Activated naive CD4-positive, alpha-beta T cell treated with anti-CD3 and anti-CD28 coated beads, Interleukin-2, amount 50 U/mL, for 24 hours (primary cell): ENCODE measurements at regions not wholly inside any gene's neighbourhood (a gene's known extent, or its start where the extent isn't known, plus 50 kb on each side); places are given as distances from the start of the nearest gene placed in this dataset.
"Not testable (repeated sequence)": the region's sequence is repeated elsewhere in the genome, so short reads cannot be mapped to it uniquely, and the experiment has no call there.

Experiments used
- H3K27ac Mint-ChIP-seq: one replicate; pipeline ENCODE4 v1.8.0; 2021; ENCODE audit warnings: mild to moderate bottlenecking, mixed read lengths
- H3K27me3 Mint-ChIP-seq: one replicate; pipeline ENCODE4 v1.8.0; 2021; ENCODE audit warnings: mixed read lengths
- H3K36me3 Mint-ChIP-seq: one replicate; pipeline ENCODE4 v1.8.0; 2021; ENCODE audit warnings: mixed read lengths
- H3K4me1 Mint-ChIP-seq: one replicate; pipeline ENCODE4 v1.8.0; 2021; ENCODE audit warnings: mixed read lengths
- H3K4me3 Mint-ChIP-seq: one replicate; pipeline ENCODE4 v1.8.0; 2021; ENCODE audit warnings: mild to moderate bottlenecking, mixed read lengths
- H3K9me3 Mint-ChIP-seq: one replicate; pipeline ENCODE4 v1.8.0; 2021; ENCODE audit warnings: mixed read lengths

DNA sequence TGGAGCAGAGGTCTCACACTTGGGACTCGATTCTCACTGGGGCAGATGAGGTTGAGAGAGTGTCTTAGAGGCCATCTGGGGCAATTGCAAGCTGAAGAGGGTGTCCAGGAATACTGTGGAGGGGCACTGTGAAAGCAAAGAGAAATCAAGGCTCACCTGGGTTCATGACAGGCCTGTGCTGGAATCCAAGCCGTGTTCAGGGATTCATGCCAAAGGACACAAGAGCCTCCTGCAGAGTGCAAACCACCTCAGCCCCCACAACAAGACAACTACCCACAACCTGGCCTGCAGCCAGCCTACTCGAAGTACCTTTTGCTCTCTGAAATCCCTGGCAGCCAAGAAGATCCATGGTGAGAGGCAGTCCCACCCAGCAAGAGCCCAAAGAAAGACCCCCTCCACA is 2334.2 kb downstream of the TP53TG3F start:
- no peaks in the 10 kb centered on the region for H3K9me3 Mint-ChIP-seq

DNA sequence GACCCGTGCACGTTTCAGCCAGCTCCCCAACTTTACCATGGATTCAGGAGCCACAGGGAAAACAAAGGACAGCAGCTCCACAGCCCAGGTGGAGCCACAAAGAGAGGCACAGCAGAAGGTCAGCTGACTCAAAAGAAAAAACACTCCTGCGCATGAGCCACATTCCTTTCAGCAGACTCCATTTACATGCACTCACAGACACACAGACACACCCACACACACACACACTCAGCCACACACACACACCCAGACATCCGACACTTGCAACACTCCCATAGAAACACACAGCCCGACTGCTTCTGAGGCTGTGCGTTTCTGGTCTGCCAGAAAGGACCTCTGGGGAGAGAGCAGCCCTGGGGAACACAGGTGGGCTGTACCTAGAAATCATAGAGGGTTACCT is 2335.5 kb downstream of the TP53TG3F start:
- Mint-ChIP-seq H3K27ac (no peak overlapping the region), H3K27me3 (no peaks in the 10 kb centered on the region), H3K4me1 (no peaks in the 10 kb centered on the region), H3K4me3 (no peak overlapping the region), H3K9me3 (no peaks in the 10 kb centered on the region), H3K36me3 (peaks cover 1% of the 10 kb centered on the region)

More for the DNA sequence above, 2334.2 kb downstream of the TP53TG3F start:
- no peaks in the 10 kb centered on the region for H3K27me3 Mint-ChIP-seq
- H3K4me1 Mint-ChIP-seq: no peaks in the 10 kb centered on the region
- no peak overlapping the region for H3K27ac Mint-ChIP-seq
- H3K4me3 Mint-ChIP-seq: no peak overlapping the region
- H3K36me3 Mint-ChIP-seq: peaks cover 1% of the 10 kb centered on the region

DNA sequence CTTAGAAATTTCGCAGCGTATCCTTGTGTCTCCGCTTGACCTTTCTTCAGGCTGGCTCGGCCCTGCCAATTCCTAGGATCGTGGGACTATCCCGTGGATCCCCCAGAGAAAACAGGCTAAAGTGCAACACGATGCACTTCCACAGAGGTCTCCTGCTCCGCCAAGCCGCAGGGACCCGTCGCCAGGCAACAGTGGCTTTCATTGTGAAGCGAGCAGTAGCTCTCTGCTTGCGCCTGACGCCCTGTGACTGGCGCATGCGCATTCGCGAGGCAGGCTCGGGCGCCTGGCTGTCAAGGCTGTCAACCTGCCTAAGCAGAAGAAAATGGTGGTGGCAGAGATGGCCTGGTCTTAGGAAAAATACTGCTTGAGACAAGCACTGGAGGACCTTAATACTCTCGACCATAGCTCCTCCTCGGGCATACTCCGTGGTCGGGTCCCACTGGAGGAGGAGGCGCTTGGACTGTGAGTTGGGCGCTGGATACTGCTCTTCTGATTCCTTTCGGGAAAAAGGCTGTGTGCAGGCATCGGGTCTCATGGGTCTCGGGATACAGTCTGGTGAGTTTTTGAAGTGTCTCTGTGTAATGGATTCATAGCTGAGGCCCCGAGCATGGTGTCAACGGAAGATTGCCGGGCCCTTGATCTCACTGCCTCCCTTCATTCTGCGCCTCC is 2336.1 kb downstream of the TP53TG3F start:
- H3K4me1 Mint-ChIP-seq: no peaks in the 10 kb centered on the region
- H3K9me3 Mint-ChIP-seq: no peaks in the 10 kb centered on the region
- no peaks in the 10 kb centered on the region for H3K27me3 Mint-ChIP-seq
- H3K4me3 Mint-ChIP-seq: no peak overlapping the region
- H3K27ac Mint-ChIP-seq: no peak overlapping the region
- peaks cover 1% of the 10 kb centered on the region for H3K36me3 Mint-ChIP-seq

DNA sequence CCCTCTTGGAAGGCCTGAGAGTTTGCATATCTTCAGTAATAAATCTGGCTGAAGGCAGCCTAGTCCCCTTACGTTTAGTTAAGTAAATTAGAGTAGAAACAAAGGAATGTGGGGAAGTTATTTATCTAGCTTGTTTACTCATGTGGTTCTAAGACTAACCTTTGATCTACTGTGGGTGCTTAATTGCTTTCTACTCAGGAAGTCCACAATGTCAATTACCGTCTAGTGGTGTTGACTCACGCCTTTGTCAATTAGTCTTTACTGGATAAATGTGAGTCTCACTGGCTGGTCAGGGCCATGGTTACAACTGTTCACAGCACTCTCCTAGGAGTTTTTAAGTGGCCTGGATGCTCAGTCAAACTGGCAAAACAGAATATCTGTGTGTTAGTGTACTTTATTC is 2338.4 kb downstream of the TP53TG3F start:
- Mint-ChIP-seq H3K36me3 (no peaks in the 10 kb centered on the region), H3K9me3 (peaks cover 14% of the 10 kb centered on the region), H3K4me3 (no peak overlapping the region), H3K4me1 (no peaks in the 10 kb centered on the region), H3K27ac (no peak overlapping the region), H3K27me3 (no peaks in the 10 kb centered on the region)

DNA sequence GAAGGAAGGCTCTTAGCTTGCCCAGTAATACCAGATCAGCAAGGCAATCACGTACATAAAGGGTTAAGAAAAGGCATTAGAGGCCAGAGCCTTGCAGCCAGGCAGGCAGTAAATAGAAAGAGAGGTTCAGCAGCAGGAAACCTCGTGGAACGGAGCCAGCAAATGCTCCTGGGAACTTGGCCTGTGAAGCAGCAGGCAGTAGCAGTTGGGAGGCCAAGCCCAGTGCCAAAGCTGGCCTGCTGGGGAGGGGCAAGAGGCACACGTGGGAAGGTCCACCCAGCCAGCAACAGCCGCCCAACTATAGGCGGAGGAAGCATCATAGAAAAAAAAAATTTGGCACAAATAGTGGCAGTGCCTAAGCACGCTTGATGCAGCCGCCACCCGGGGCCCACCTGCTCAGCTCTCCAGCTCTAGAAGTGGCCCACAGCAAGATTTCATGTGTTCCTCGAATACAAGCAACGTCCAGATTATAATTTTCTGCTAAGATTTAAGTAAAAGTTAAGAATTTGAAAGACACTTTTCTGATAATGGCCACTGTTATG is 2339.5 kb downstream of the TP53TG3F start:
- Mint-ChIP-seq H3K27me3 (no peaks in the 10 kb centered on the region), H3K9me3 (peaks cover 14% of the 10 kb centered on the region), H3K27ac (no peak overlapping the region), H3K36me3 (no peaks in the 10 kb centered on the region), H3K4me3 (no peak overlapping the region), H3K4me1 (no peaks in the 10 kb centered on the region)

DNA sequence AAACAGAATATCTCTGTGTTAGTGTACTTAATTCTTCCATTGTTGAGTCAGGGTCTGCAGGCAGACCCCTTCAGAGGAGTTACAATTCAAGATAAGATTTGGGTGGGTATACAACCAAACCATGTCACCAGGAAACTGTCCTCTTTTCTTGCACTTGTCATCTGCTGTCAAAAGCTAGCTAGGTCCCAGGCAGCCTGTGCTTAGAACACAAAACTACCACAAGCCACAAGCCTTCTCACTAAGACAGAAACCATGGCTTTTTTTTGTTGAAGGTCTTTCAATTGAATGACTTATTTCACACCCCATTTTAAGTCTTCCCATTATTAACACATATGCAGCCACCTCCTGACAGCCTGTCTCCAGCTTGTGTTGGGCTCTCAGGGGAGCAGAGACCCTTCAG is 2345.1 kb downstream of the TP53TG3F start:
- H3K36me3 Mint-ChIP-seq, H3K27ac Mint-ChIP-seq: not testable (repeated sequence)

DNA sequence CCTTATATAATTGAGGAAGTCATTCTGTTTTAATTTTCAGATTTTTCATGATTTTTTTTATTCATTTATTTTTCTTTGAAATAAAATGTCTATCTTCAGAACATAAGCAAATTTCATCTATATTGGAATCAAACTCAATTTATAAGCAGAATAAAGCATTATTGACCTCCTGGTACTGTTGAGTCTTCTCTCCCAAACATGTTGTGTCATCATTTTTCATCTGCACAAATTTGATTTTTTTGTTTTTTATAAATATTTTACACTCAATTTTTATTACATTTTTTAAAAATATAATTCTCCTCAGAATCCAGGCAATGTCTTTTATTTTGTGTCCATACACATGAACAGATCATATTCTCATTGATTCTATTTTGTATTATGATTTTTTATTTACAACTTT is 2363.9 kb downstream of the TP53TG3F start:
- peaks cover 13% of the 10 kb centered on the region for H3K9me3 Mint-ChIP-seq
- no peaks in the 10 kb centered on the region for H3K36me3 Mint-ChIP-seq
- no peaks in the 10 kb centered on the region for H3K27me3 Mint-ChIP-seq
- no peaks in the 10 kb centered on the region for H3K4me1 Mint-ChIP-seq
- H3K27ac Mint-ChIP-seq: no peak overlapping the region
- H3K4me3 Mint-ChIP-seq: no peak overlapping the region

More for the DNA sequence above, 2345.1 kb downstream of the TP53TG3F start:
- H3K4me3 Mint-ChIP-seq, H3K4me1 Mint-ChIP-seq, H3K27me3 Mint-ChIP-seq: not testable (repeated sequence)
- peaks cover 29% of the 10 kb centered on the region for H3K9me3 Mint-ChIP-seq

DNA sequence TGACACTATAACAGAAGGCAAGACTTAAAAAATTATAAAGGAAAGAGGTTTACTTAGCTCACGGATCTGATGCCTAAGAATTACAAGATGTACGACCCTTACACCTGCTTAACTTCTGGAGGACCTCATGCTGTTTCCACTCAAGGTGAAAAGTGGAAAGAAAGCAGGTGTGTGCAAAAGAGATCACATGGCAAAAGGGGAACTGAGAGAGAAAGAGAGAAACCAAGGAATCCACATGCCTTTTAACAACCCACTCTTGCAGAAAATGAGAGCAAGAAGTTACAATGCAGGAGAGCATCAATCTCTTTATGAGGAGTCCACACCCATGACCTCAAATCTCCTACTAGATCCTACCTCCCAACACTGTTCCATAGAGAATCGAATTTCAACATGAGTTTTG is 2382.2 kb downstream of the TP53TG3F start:
- Mint-ChIP-seq H3K27ac (no peak overlapping the region), H3K9me3 (peaks cover 32% of the 10 kb centered on the region), H3K27me3 (no peaks in the 10 kb centered on the region), H3K4me1 (no peaks in the 10 kb centered on the region), H3K4me3 (no peak overlapping the region), H3K36me3 (peaks cover 1% of the 10 kb centered on the region)

DNA sequence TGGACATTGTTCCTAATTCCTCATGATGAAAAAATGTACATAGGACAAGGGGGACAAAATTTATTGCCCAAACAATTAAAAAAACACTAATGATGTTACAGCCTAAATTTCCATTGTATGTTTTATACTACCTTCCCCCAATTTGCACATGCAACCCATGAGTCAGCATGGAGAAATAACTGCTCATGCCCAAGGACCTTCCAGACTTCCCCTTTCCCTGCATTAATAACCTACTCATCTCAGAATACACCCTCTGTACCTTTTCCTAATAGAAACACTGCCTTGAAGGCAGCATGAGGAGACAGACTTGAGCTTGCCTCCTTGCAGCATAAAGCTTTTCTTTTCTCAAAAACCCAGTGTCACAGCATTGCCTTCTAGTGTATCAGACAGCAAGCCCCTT is 2402.8 kb downstream of the TP53TG3F start:
- Mint-ChIP-seq H3K4me1 (no peaks in the 10 kb centered on the region), H3K27me3 (no peaks in the 10 kb centered on the region), H3K9me3 (no peaks in the 10 kb centered on the region), H3K27ac (no peak overlapping the region), H3K36me3 (no peaks in the 10 kb centered on the region), H3K4me3 (no peak overlapping the region)

DNA sequence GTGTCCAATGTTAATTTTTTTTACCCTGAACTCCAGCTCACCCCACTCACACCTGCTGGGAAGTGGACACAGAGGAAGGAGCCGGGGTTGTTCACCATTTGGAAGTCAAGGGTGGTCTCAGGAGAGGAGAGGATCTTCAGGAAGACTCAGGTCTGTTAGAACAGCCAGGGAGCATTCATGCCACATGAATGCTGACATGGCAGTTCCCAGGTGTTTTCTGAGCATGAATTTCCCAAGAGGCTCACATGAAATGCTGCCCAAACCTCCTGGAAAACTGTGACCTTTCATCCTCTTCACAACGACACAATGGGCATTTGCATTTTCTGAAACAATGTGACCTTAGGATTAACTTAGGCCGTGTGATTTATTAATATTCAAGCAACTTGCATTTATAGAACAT is 2409.2 kb downstream of the TP53TG3F start:
- H3K9me3 Mint-ChIP-seq: peaks cover 6% of the 10 kb centered on the region
- H3K27ac Mint-ChIP-seq: no peak overlapping the region
- no peak overlapping the region for H3K4me3 Mint-ChIP-seq
- H3K27me3 Mint-ChIP-seq: no peaks in the 10 kb centered on the region
- H3K36me3 Mint-ChIP-seq: no peaks in the 10 kb centered on the region
- H3K4me1 Mint-ChIP-seq: no peaks in the 10 kb centered on the region

DNA sequence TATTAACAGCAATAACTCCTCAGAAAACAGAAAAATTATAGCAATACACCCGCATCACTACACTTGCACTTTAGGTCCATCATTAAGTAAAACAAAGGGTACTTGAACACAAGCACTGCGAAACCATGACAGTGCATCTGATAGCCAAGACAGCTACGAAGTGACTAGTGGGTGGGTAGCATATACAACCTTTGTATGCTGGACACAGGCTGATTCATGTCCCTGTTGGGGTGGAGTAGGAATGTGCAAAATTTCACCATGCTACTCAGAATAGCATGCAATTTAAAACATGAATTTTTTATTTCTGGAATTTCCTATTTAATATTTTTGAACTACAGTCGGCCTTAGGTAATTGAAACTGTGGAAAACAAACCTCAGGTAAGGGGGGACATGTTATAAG is 2414.1 kb downstream of the TP53TG3F start:
- H3K4me1 Mint-ChIP-seq: no peaks in the 10 kb centered on the region
- H3K4me3 Mint-ChIP-seq: no peak overlapping the region
- peaks cover 13% of the 10 kb centered on the region for H3K9me3 Mint-ChIP-seq
- no peak overlapping the region for H3K27ac Mint-ChIP-seq
- H3K36me3 Mint-ChIP-seq: no peaks in the 10 kb centered on the region
- H3K27me3 Mint-ChIP-seq: no peaks in the 10 kb centered on the region

DNA sequence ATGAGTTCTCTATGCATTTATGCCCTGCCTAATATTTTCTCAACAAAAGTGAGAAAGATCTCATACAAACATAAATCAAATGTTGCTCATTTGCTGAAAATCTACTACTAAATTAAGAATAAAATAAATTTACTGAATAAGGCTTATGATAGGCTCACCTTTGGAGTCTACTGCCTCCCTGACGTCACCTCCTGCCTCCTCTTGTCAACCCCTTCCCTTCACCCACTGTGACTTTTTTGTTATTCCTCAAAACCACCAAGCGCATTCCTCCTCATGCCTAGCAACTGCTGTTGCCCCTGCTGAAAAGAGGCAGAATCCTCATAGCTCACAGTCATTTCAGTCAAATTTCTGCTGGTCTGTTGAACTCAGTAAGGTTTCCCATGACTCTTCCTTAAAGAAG is 2422.2 kb downstream of the TP53TG3F start:
- H3K36me3 Mint-ChIP-seq: no peaks in the 10 kb centered on the region
- no peak overlapping the region for H3K27ac Mint-ChIP-seq
- H3K4me1 Mint-ChIP-seq: no peaks in the 10 kb centered on the region
- no peak overlapping the region for H3K4me3 Mint-ChIP-seq
- H3K27me3 Mint-ChIP-seq: no peaks in the 10 kb centered on the region
- peaks cover 29% of the 10 kb centered on the region for H3K9me3 Mint-ChIP-seq

DNA sequence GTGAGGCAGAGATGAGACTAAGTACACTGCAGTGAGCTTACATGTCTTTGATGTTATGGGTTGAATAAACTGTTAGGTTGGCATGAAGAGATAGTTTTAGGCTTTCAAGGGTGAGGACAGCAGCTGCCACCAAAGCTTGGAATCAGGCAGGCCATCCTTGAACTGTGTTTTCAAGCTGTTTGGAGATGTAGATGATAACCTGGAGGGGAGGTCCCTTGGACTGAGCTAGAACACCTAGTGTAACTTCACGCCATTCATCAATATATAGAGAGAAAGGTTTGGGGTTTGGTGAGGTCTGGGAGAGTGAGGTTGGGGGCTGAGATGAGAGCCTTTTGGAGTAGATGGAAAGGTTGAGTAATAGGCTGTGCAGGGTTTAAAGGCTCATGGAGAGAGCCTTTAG is 2447.0 kb downstream of the TP53TG3F start:
- H3K4me3 Mint-ChIP-seq: no peak overlapping the region
- H3K27me3 Mint-ChIP-seq: no peaks in the 10 kb centered on the region
- peaks cover 7% of the 10 kb centered on the region for H3K36me3 Mint-ChIP-seq
- H3K27ac Mint-ChIP-seq: no peak overlapping the region
- H3K4me1 Mint-ChIP-seq: no peaks in the 10 kb centered on the region
- peaks cover 18% of the 10 kb centered on the region for H3K9me3 Mint-ChIP-seq

DNA sequence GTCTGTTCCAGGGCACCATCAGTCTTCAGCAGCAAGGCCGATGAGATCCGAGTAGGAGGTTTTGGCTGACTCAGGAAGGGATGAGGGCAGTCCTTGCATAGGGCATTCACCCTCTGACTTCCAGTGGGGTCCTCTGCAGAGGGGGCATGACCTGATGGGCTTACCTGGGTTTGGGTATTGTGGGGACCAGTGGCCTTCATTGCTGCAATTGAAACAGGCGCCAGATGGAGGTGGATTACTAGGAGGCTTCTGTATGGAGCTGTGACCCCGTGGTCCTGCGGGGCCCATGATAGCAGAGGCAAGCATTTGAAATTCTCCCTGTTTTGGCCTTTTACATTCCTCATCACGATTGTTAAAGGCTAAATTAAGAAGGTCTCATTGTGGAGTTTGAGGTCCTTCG is 2448.7 kb downstream of the TP53TG3F start:
- no peak overlapping the region for H3K27ac Mint-ChIP-seq
- H3K4me3 Mint-ChIP-seq: no peak overlapping the region
- H3K27me3 Mint-ChIP-seq: no peaks in the 10 kb centered on the region
- H3K9me3 Mint-ChIP-seq: peaks cover 18% of the 10 kb centered on the region
- peaks cover 7% of the 10 kb centered on the region for H3K36me3 Mint-ChIP-seq
- H3K4me1 Mint-ChIP-seq: no peaks in the 10 kb centered on the region

DNA sequence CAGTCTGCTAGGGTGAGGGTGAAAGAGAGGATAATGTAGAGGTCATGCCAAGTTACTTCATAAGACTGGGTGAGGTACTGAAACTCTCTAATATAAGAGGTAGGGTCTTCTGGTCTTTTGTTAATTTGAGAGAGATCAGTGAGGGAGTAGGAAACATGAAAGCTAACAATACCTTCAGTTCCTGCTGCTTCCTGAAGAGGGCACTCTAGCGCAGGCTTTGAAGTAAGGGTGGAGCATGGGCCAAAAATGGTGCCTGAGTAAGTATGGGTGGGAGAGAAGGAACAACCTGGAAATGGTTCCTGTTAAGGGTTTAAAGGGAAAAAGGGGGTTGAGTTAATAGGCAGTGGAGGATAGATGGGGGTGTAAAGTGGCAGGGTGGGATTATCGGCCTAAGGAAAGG is 2449.5 kb downstream of the TP53TG3F start:
- Mint-ChIP-seq H3K9me3 (peaks cover 18% of the 10 kb centered on the region), H3K4me1 (no peaks in the 10 kb centered on the region), H3K27ac (no peak overlapping the region), H3K36me3 (peaks cover 7% of the 10 kb centered on the region), H3K4me3 (no peak overlapping the region), H3K27me3 (no peaks in the 10 kb centered on the region)

DNA sequence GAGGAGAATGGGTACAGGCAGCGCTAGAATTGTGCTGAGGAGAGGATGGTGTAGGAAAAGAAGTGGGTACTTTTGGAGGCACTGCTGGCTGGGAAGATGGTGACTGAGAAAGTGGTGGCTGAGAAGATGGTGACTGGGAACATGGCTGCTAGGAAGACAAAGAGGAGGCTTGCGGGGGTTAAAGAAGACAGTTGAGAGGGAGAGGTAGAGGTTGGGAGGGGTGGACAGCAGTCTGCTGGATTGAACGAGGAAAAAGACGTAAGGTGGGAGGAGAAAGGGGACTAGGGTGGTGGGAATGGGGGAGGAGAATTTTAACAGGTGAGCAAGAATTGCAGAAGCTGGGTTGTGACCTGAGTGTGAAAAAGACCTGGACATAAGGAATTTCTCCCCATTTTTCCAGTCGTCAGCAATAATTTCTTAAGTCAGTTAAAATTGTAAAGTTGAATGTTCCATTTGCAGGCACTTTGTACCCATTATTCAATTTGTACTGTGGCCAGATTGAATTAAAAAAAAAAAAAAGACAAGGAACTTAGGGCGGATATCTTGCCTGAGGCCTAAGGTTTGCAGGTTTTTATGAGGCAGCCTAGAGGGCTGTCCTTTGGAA is 2450.0 kb downstream of the TP53TG3F start:
- Mint-ChIP-seq H3K36me3 (peaks cover 7% of the 10 kb centered on the region), H3K9me3 (peaks cover 18% of the 10 kb centered on the region), H3K27ac (no peak overlapping the region), H3K4me3 (no peak overlapping the region), H3K4me1 (no peaks in the 10 kb centered on the region), H3K27me3 (no peaks in the 10 kb centered on the region)

DNA sequence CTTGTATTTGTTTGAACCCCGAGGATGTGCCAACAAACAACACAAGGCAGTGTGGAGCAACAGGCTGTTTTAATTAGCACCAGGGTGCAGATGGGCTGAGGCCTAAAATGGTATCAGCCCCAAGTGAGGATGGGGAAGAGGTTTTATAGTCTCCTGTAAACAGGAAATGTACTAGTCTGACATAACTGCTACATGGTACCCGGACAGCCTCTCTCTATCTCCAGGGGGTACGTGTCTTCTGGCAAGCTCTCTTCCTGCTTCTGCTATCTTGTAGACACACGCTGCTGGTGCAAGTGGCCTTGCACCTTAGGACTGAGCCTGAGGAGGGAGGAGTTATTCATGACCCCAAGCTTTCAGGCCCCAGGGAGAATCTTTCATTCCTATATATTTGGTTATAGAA is 2451.0 kb downstream of the TP53TG3F start:
- H3K27ac Mint-ChIP-seq: no peak overlapping the region
- H3K27me3 Mint-ChIP-seq: no peaks in the 10 kb centered on the region
- peaks cover 5% of the 10 kb centered on the region for H3K36me3 Mint-ChIP-seq
- H3K4me3 Mint-ChIP-seq: no peak overlapping the region
- H3K9me3 Mint-ChIP-seq: peaks cover 18% of the 10 kb centered on the region
- H3K4me1 Mint-ChIP-seq: no peaks in the 10 kb centered on the region
